ENCODE measurements at regions not wholly inside any gene's neighbourhood (a gene's known extent, or its start where the extent isn't known, plus 50 kb on each side); places are given as distances from the start of the nearest gene placed in this dataset.

DNA sequence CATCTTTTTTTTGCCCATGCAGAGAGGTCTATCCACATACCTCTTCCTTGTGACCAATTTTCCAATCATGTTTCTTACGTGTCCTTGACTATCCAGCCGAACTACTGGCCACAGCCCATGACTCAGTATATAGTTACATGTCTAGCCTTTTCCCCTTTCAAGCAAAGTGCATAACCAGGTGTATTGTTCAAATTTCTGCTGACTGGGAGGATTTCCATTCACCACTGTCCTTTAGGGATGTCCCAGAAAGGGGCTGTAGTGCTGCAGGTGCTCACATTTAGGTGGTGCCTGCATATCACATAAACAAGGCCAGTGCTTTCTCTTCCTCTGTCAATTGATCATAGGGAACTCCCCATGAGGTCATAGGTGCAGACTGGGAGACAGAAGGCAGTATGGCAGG, 69.4 kb upstream of the ALDH1A3 start (continued):
- TF ChIP-seq, protein P1, sequence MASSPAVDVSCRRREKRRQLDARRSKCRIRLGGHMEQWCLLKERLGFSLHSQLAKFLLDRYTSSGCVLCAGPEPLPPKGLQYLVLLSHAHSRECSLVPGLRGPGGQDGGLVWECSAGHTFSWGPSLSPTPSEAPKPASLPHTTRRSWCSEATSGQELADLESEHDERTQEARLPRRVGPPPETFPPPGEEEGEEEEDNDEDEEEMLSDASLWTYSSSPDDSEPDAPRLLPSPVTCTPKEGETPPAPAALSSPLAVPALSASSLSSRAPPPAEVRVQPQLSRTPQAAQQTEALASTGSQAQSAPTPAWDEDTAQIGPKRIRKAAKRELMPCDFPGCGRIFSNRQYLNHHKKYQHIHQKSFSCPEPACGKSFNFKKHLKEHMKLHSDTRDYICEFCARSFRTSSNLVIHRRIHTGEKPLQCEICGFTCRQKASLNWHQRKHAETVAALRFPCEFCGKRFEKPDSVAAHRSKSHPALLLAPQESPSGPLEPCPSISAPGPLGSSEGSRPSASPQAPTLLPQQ (tag by site-specific recombination; IDR thresholded peaks at IDR 0.05) = no peak
- TF ChIP-seq ZNF624 (tag by site-specific recombination; IDR thresholded peaks at IDR 0.05) (no peak), ZNF555 (tag by site-specific recombination; conservative IDR thresholded peaks at IDR 0.05) (no peak), ZNF266 (tag by site-specific recombination; IDR thresholded peaks at IDR 0.05; ENCODE audit: low read depth) (no peak)
- TF ChIP-seq, protein P2, sequence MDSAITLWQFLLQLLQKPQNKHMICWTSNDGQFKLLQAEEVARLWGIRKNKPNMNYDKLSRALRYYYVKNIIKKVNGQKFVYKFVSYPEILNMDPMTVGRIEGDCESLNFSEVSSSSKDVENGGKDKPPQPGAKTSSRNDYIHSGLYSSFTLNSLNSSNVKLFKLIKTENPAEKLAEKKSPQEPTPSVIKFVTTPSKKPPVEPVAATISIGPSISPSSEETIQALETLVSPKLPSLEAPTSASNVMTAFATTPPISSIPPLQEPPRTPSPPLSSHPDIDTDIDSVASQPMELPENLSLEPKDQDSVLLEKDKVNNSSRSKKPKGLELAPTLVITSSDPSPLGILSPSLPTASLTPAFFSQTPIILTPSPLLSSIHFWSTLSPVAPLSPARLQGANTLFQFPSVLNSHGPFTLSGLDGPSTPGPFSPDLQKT (IDR thresholded peaks at IDR 0.05; ENCODE audit: borderline replicate concordance, low read depth, low read length) = no peak
- TF ChIP-seq, protein P3, sequence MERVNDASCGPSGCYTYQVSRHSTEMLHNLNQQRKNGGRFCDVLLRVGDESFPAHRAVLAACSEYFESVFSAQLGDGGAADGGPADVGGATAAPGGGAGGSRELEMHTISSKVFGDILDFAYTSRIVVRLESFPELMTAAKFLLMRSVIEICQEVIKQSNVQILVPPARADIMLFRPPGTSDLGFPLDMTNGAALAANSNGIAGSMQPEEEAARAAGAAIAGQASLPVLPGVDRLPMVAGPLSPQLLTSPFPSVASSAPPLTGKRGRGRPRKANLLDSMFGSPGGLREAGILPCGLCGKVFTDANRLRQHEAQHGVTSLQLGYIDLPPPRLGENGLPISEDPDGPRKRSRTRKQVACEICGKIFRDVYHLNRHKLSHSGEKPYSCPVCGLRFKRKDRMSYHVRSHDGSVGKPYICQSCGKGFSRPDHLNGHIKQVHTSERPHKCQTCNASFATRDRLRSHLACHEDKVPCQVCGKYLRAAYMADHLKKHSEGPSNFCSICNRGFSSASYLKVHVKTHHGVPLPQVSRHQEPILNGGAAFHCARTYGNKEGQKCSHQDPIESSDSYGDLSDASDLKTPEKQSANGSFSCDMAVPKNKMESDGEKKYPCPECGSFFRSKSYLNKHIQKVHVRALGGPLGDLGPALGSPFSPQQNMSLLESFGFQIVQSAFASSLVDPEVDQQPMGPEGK (tag by site-specific recombination; IDR thresholded peaks at IDR 0.05) = no peak
- TF ChIP-seq, protein P4, sequence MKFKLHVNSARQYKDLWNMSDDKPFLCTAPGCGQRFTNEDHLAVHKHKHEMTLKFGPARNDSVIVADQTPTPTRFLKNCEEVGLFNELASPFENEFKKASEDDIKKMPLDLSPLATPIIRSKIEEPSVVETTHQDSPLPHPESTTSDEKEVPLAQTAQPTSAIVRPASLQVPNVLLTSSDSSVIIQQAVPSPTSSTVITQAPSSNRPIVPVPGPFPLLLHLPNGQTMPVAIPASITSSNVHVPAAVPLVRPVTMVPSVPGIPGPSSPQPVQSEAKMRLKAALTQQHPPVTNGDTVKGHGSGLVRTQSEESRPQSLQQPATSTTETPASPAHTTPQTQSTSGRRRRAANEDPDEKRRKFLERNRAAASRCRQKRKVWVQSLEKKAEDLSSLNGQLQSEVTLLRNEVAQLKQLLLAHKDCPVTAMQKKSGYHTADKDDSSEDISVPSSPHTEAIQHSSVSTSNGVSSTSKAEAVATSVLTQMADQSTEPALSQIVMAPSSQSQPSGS (tag by site-specific recombination; IDR thresholded peaks at IDR 0.05; ENCODE audit: low read depth) = no peak

DNA sequence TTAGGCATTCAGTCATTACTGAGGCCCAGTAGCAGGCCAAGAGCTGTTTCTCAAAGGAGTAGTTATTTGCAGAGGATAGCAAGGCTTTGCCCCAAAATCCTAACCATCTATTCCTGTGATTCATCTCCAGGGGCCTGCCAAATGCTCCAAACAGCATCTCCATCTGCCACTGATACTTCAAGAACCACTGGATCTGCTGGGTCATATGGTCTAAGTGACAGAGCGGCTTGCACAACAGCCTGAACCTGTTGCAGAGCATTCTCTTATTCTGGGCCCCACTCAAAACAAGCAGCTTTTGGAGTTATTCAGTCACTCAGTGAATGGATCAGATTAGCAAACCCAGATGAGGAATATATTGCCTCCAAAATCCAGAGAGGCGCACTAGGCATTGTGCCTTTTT, 68.8 kb upstream of the ALDH1A3 start:
- Histone ChIP-seq H3K36me3 (ENCODE audit: control insufficient read depth in 2 of 2, insufficient read depth in 1 of 2, low read length in 2 of 2) (no peaks in the 10 kb centered on the region), H3K4me1 (ENCODE audit: control insufficient read depth, insufficient read depth, low read length) (no peaks in the 10 kb centered on the region), H3K4me3 (ENCODE audit: low read depth, low read length) (no peak overlapping the region), H3K9me3 (ENCODE audit: control insufficient read depth, insufficient read depth, low read depth, low read length) (no peaks in the 10 kb centered on the region), H3K27ac (ENCODE audit: extremely low read depth, low read depth, low read length) (no peak overlapping the region)
- CTCF ChIA-PET = no interaction called here
- TF ChIP-seq ZNF394 (tag by site-specific recombination; IDR thresholded peaks at IDR 0.05; ENCODE audit: borderline replicate concordance) (no peak), ZNF23 (tag by site-specific recombination; IDR thresholded peaks at IDR 0.05; ENCODE audit: borderline replicate concordance) (no peak), ZNF701 (tag by site-specific recombination; IDR thresholded peaks at IDR 0.05) (no peak), ZNF416 (tag by site-specific recombination; IDR thresholded peaks at IDR 0.05) (no peak), ZNF426 (tag by site-specific recombination; IDR thresholded peaks at IDR 0.05) (no peak), ZSCAN30 (tag by site-specific recombination; IDR thresholded peaks at IDR 0.05) (no peak), ZNF549 (tag by site-specific recombination; IDR thresholded peaks at IDR 0.05) (no peak)
- TF ChIP-seq, protein P5, sequence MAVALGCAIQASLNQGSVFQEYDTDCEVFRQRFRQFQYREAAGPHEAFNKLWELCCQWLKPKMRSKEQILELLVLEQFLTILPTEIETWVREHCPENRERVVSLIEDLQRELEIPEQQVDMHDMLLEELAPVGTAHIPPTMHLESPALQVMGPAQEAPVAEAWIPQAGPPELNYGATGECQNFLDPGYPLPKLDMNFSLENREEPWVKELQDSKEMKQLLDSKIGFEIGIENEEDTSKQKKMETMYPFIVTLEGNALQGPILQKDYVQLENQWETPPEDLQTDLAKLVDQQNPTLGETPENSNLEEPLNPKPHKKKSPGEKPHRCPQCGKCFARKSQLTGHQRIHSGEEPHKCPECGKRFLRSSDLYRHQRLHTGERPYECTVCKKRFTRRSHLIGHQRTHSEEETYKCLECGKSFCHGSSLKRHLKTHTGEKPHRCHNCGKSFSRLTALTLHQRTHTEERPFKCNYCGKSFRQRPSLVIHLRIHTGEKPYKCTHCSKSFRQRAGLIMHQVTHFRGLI (tag by site-specific recombination; IDR thresholded peaks at IDR 0.05) = no peak
- POLR2A ChIA-PET = no interaction called here

DNA sequence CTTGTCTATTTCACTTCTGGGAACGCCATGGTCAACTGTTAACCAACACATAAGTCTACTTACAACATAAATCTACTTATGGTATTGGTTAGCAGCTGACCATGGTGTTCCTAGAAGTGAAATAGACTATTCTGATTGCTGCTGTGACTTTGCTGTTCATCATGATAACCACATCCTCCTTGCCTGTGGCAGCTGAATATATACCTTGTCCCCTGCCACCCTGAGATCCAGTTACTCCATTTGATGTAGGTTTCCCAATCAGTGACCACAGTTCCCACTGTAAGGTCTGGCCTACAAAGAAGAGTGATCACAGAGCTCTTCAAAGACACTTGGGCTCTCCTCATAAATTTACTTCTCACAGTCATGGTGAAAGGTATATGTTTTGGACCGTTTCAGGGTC, 66.8 kb upstream of the ALDH1A3 start:
- H3K36me3 ChIP-seq (ENCODE audit: control insufficient read depth in 2 of 2, insufficient read depth in 1 of 2, low read length in 2 of 2) = no peaks in the 10 kb centered on the region
- no peaks in the 10 kb centered on the region for H3K9me3 ChIP-seq (ENCODE audit: control insufficient read depth, insufficient read depth, low read depth, low read length)
- TF ChIP-seq ZSCAN16 (tag by site-specific recombination; IDR thresholded peaks at IDR 0.05) = no peak
- no peak for TF ChIP-seq ZNF335 (tag by site-specific recombination; conservative IDR thresholded peaks at IDR 0.05)
- TF ChIP-seq ZBTB17 (tag by site-specific recombination; IDR thresholded peaks at IDR 0.05) = no peak
- TF ChIP-seq, protein P6, sequence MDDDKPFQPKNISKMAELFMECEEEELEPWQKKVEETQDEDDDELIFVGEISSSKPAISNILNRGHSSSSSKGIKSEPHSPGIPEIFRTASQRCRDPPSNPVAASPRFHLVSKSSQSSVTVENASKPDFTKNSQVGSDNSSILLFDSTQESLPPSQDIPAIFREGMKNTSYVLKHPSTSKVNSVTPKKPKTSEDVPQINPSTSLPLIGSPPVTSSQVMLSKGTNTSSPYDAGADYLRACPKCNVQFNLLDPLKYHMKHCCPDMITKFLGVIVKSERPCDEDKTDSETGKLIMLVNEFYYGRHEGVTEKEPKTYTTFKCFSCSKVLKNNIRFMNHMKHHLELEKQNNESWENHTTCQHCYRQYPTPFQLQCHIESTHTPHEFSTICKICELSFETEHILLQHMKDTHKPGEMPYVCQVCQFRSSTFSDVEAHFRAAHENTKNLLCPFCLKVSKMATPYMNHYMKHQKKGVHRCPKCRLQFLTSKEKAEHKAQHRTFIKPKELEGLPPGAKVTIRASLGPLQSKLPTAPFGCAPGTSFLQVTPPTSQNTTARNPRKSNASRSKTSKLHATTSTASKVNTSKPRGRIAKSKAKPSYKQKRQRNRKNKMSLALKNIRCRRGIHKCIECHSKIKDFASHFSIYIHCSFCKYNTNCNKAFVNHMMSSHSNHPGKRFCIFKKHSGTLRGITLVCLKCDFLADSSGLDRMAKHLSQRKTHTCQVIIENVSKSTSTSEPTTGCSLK (tag by site-specific recombination; IDR thresholded peaks at IDR 0.05) = no peak
- no peak overlapping the region for H3K4me3 ChIP-seq (ENCODE audit: low read depth, low read length)
- ChIA-PET CTCF (no interaction called here), POLR2A (no interaction called here)
- no peak overlapping the region for H3K27ac ChIP-seq (ENCODE audit: extremely low read depth, low read depth, low read length)
- no peaks in the 10 kb centered on the region for H3K4me1 ChIP-seq (ENCODE audit: control insufficient read depth, insufficient read depth, low read length)

All from HEK293 (cell line).